Stimulated activated CD8-positive, alpha-beta memory T cell treated with anti-CD3 and anti-CD28 coated beads, Interleukin-7, amount 100 ng/mL, for 48 hours (primary cell): ENCODE measurements at regions not wholly inside any gene's neighbourhood (a gene's known extent, or its start where the extent isn't known, plus 50 kb on each side); places are given as distances from the start of the nearest gene placed in this dataset.

Experiments
- DNase-seq, 2 donors: peaks; one replicate each; pipeline ENCODE4 v3.0.0-alpha.2; 2020; ENCODE audit warnings: low read depth in 1 of 2; ENCODE audit errors: extremely low read depth in 1 of 2

GRCh38 chr1:17929224-17929623, 174.1 kb downstream of the ACTL8 start:
- DNase-seq = no peak

- DNase-seq = no peak
These were observed 175.5 kb downstream of the ACTL8 start for GRCh38 chr1:17930635-17931034.

GRCh38 chr1:17932164-17932563, 175.4 kb upstream of the IGSF21 start:
- no peak for DNase-seq

GRCh38 chr1:17933501-17933900, 174.1 kb upstream of the IGSF21 start:
- DNase-seq = no peak

- DNase-seq = no peak
These were observed 173.6 kb upstream of the IGSF21 start for GRCh38 chr1:17933971-17934370.

GRCh38 chr1:17935230-17935629, 172.4 kb upstream of the IGSF21 start:
- no peak for DNase-seq

- no peak for DNase-seq
These were observed 166.0 kb upstream of the IGSF21 start for GRCh38 chr1:17941431-17942189.

GRCh38 chr1:17943506-17943905, 164.1 kb upstream of the IGSF21 start:
- DNase-seq = no peak

GRCh38 chr1:17944646-17945045, 163.0 kb upstream of the IGSF21 start:
- no peak for DNase-seq

GRCh38 chr1:17946434-17946833, 161.2 kb upstream of the IGSF21 start:
- no peak for DNase-seq

- no peak for DNase-seq
These were observed 159.0 kb upstream of the IGSF21 start for GRCh38 chr1:17948594-17948993.

GRCh38 chr1:17949511-17949910, 158.1 kb upstream of the IGSF21 start:
- no peak for DNase-seq

GRCh38 chr1:17950728-17951127, 156.9 kb upstream of the IGSF21 start:
- DNase-seq = no peak

- no peak for DNase-seq
These were observed 155.1 kb upstream of the IGSF21 start for GRCh38 chr1:17952506-17952905.

GRCh38 chr1:17953921-17954320, 153.7 kb upstream of the IGSF21 start:
- DNase-seq = no peak

- no peak for DNase-seq
These were observed 152.0 kb upstream of the IGSF21 start for GRCh38 chr1:17955302-17956285.

GRCh38 chr1:17957588-17958267, 149.9 kb upstream of the IGSF21 start:
- DNase-seq = no peak

GRCh38 chr1:17958704-17959103, 148.9 kb upstream of the IGSF21 start:
- no peak for DNase-seq

GRCh38 chr1:17963513-17963912, 144.1 kb upstream of the IGSF21 start:
- no peak for DNase-seq

- DNase-seq = no peak
These were observed 142.0 kb upstream of the IGSF21 start for GRCh38 chr1:17965515-17966100.

GRCh38 chr1:17966341-17966740, 141.3 kb upstream of the IGSF21 start:
- DNase-seq = no peak
